Brain microvascular endothelial cell (primary cell): ENCODE measurements at regions not wholly inside any gene's neighbourhood (a gene's known extent, or its start where the extent isn't known, plus 50 kb on each side); places are given as distances from the start of the nearest gene placed in this dataset.

Experiments used
- DNase-seq: peaks from one replicate; pipeline ENCODE4 v3.0.0-alpha.2; 2020
- H3K27ac ChIP-seq: fragments of 250-450 bp; sonication (Bioruptor Pico); 2 replicates; pipeline ENCODE4 v1.5.1; 2020; ENCODE audit warnings: mild to moderate bottlenecking, moderate library complexity
- H3K27me3 ChIP-seq: fragments of 250-450 bp; sonication (Bioruptor Pico); replicated peaks from 2 replicates; pipeline ENCODE4 v1.5.1; 2020; ENCODE audit warnings: mild to moderate bottlenecking
- H3K36me3 ChIP-seq: fragments of 250-450 bp; sonication (Bioruptor Pico); replicated peaks from 2 replicates; pipeline ENCODE4 v1.5.1; 2020; ENCODE audit warnings: mild to moderate bottlenecking
- H3K4me3 ChIP-seq: 2 replicates; pipeline ENCODE4 v1.5.1; 2011; ENCODE audit warnings: low read depth, mild to moderate bottlenecking, control low read depth, low read length, moderate library complexity
- CTCF ChIP-seq: IDR thresholded peaks from 2 replicates; pipeline ENCODE4 v1.5.1; 2011; ENCODE audit warnings: low read depth, mild to moderate bottlenecking, moderate library complexity, low read length, control low read depth, inconsistent platforms; ENCODE audit errors: missing control alignments
- in situ Hi-C: cut with HindIII; loops from 2 replicates; pipeline ENCODE4 v1.10.0; 2017; ENCODE audit warnings: low sequenced_read_pairs, low pct_ligation_motif_present

GRCh38 chr5:74085782-74086181, 459.8 kb downstream of the ARHGEF28 start:
- Histone ChIP-seq H3K36me3 (no peaks in the 10 kb centered on the region), H3K27me3 (no peaks in the 10 kb centered on the region)
- in situ Hi-C loops: no loop called here

GRCh38 chr5:74085186-74085585, 459.2 kb downstream of the ARHGEF28 start:
- in situ Hi-C loops: no loop called here
- no peak for TF ChIP-seq CTCF
- Histone ChIP-seq H3K36me3 (no peaks in the 10 kb centered on the region), H3K4me3 (no peak overlapping the region), H3K27me3 (no peaks in the 10 kb centered on the region), H3K27ac (no peak overlapping the region)
- DNase-seq: no peak

More at GRCh38 chr5:74085782-74086181, 459.8 kb downstream of the ARHGEF28 start:
- no peak overlapping the region for H3K27ac ChIP-seq
- no peak for TF ChIP-seq CTCF
- DNase-seq: no peak
- H3K4me3 ChIP-seq: no peak overlapping the region

GRCh38 chr5:74083096-74083791, 457.2 kb downstream of the ARHGEF28 start:
- DNase-seq: no peak
- H3K4me3 ChIP-seq: no peak overlapping the region
- no peak for TF ChIP-seq CTCF
- no peaks in the 10 kb centered on the region for H3K36me3 ChIP-seq
- no peak overlapping the region for H3K27ac ChIP-seq
- in situ Hi-C loops: no loop called here
- H3K27me3 ChIP-seq: no peaks in the 10 kb centered on the region

GRCh38 chr5:74082512-74083055, 456.6 kb downstream of the ARHGEF28 start:
- no peak for DNase-seq
- Histone ChIP-seq H3K4me3 (no peak overlapping the region), H3K36me3 (no peaks in the 10 kb centered on the region), H3K27ac (no peak overlapping the region), H3K27me3 (no peaks in the 10 kb centered on the region)
- in situ Hi-C loops: no loop called here
- no peak for TF ChIP-seq CTCF

- TF ChIP-seq CTCF: no peak
- in situ Hi-C loops: no loop called here
- Histone ChIP-seq H3K36me3 (no peaks in the 10 kb centered on the region), H3K4me3 (no peak overlapping the region), H3K27me3 (no peaks in the 10 kb centered on the region), H3K27ac (no peak overlapping the region)
- DNase-seq: no peak
These were observed 455.1 kb downstream of the ARHGEF28 start for GRCh38 chr5:74081126-74081525.
